H9 (cell line): ENCODE measurements at regions not wholly inside any gene's neighbourhood (a gene's known extent, or its start where the extent isn't known, plus 50 kb on each side); places are given as distances from the start of the nearest gene placed in this dataset.

Source experiments
- DNase-seq: peaks from one replicate; pipeline ENCODE4 v3.0.0-alpha.2; 2017
- H2AFZ ChIP-seq: one replicate; pipeline ENCODE4 v1.6.1; 2013; ENCODE audit warnings: mild to moderate bottlenecking, low read length, control low read depth, moderate library complexity
- H2AK5ac ChIP-seq: 2 replicates; pipeline ENCODE4 v1.6.1; 2013; ENCODE audit warnings: low read length, control low read depth, mixed read lengths; ENCODE audit not compliant: insufficient read length
- H2BK120ac ChIP-seq: one replicate; pipeline ENCODE4 v1.6.1; 2013; ENCODE audit warnings: low read depth, mild to moderate bottlenecking, low read length, control low read depth, inconsistent platforms; ENCODE audit not compliant: poor library complexity, severe bottlenecking
- H2BK12ac ChIP-seq: 2 replicates; pipeline ENCODE4 v1.6.1; 2013; ENCODE audit warnings: low read length, control low read depth, mixed read lengths, low read depth; ENCODE audit not compliant: insufficient read length
- H2BK15ac ChIP-seq: 2 replicates; pipeline ENCODE4 v1.6.1; 2013; ENCODE audit warnings: low read depth, low read length, control low read depth
- H2BK20ac ChIP-seq: one replicate; pipeline ENCODE4 v1.6.1; 2013; ENCODE audit warnings: low read depth, mild to moderate bottlenecking, low read length, control low read depth, inconsistent platforms; ENCODE audit not compliant: poor library complexity, severe bottlenecking
- H2BK5ac ChIP-seq: 2 replicates; pipeline ENCODE4 v1.6.1; 2013; ENCODE audit warnings: low read length, control low read depth, mixed read lengths; ENCODE audit not compliant: insufficient read length
- H3K14ac ChIP-seq: 2 replicates; pipeline ENCODE4 v1.6.1; 2013; ENCODE audit warnings: low read length, control low read depth; ENCODE audit not compliant: insufficient read depth
- H3K18ac ChIP-seq: 2 replicates; pipeline ENCODE4 v1.6.1; 2013; ENCODE audit warnings: low read depth, mild to moderate bottlenecking, mixed read lengths, low read length, control low read depth; ENCODE audit not compliant: insufficient read length
- H3K23ac ChIP-seq: 2 replicates; pipeline ENCODE4 v1.6.1; 2013; ENCODE audit warnings: low read length, control low read depth, mixed read lengths, low read depth; ENCODE audit not compliant: insufficient read length
- H3K23me2 ChIP-seq: 2 replicates; pipeline ENCODE4 v1.6.1; 2013; ENCODE audit warnings: low read depth, mild to moderate bottlenecking, mixed read lengths, low read length, control low read depth; ENCODE audit not compliant: insufficient read length, poor library complexity, severe bottlenecking
- H3K27ac ChIP-seq: 2 replicates; pipeline ENCODE4 v1.5.1; 2013; ENCODE audit warnings: low read length, control low read depth, mixed read lengths, low read depth; ENCODE audit not compliant: insufficient read length
- H3K27me3 ChIP-seq: 2 replicates; pipeline ENCODE4 v1.6.1; 2013; ENCODE audit warnings: low read length, control low read depth, inconsistent platforms; ENCODE audit not compliant: insufficient read depth
- H3K4ac ChIP-seq: 2 replicates; pipeline ENCODE4 v1.6.1; 2013; ENCODE audit warnings: low read depth, mild to moderate bottlenecking, control low read depth, inconsistent platforms, low read length, moderate library complexity
- H3K4me1 ChIP-seq: 2 replicates; pipeline ENCODE4 v1.6.1; 2013; ENCODE audit warnings: low read length, control low read depth, inconsistent platforms; ENCODE audit not compliant: insufficient read depth
- H3K4me2 ChIP-seq: 2 replicates; pipeline ENCODE4 v1.6.1; 2013; ENCODE audit warnings: low read length, control low read depth, mixed read lengths; ENCODE audit not compliant: insufficient read length, insufficient read depth
- H3K56ac ChIP-seq: 2 replicates; pipeline ENCODE4 v1.6.1; 2013; ENCODE audit warnings: low read depth, mild to moderate bottlenecking, mixed read lengths, low read length, control low read depth; ENCODE audit not compliant: insufficient read length
- H3K79me1 ChIP-seq: 2 replicates; pipeline ENCODE4 v1.6.1; 2013; ENCODE audit warnings: low read depth, mild to moderate bottlenecking, moderate library complexity, low read length, control low read depth, inconsistent platforms; ENCODE audit not compliant: insufficient read depth, poor library complexity, severe bottlenecking
- H3K79me2 ChIP-seq: 2 replicates; pipeline ENCODE4 v1.6.1; 2013; ENCODE audit warnings: low read length, control low read depth, inconsistent platforms; ENCODE audit not compliant: insufficient read depth
- H3K9ac ChIP-seq: 2 replicates; pipeline ENCODE4 v1.6.1; 2013; ENCODE audit warnings: low read length, control low read depth, mixed read lengths; ENCODE audit not compliant: insufficient read length; ENCODE audit errors: extremely low read depth
- H3K9me3 ChIP-seq: one replicate; pipeline ENCODE4 v1.6.1; 2013; ENCODE audit warnings: low read depth, low read length, inconsistent platforms; ENCODE audit not compliant: control insufficient read depth
- H3T11ph ChIP-seq: one replicate; pipeline ENCODE4 v1.6.1; 2013; ENCODE audit warnings: mild to moderate bottlenecking, low read length, control low read depth, inconsistent platforms
- H4K20me1 ChIP-seq: one replicate; pipeline ENCODE4 v1.6.1; 2013; ENCODE audit not compliant: control insufficient read depth, insufficient read length, insufficient read depth
- H4K5ac ChIP-seq: 2 replicates; pipeline ENCODE4 v1.6.1; 2013; ENCODE audit warnings: low read depth, mild to moderate bottlenecking, mixed read lengths, low read length, control low read depth; ENCODE audit not compliant: insufficient read length
- H4K8ac ChIP-seq: replicated peaks from 2 replicates; pipeline ENCODE4 v1.6.1; 2013; ENCODE audit warnings: low read length, control low read depth, mixed read lengths, low read depth; ENCODE audit not compliant: insufficient read length
- H4K91ac ChIP-seq: 2 replicates; pipeline ENCODE4 v1.6.1; 2013; ENCODE audit warnings: low read depth, mild to moderate bottlenecking, moderate library complexity, mixed read lengths, low read length, control low read depth; ENCODE audit not compliant: insufficient read length
- H3K27ac Mint-ChIP-seq, 3 experiments: 2 replicates in 2 of 3; 3 replicates in 1 of 3; pipeline ENCODE4 v1.8.0; 2020 to 2021; ENCODE audit warnings: mixed read lengths in 3 of 3, mild to moderate bottlenecking in 1 of 3, moderate library complexity in 1 of 3
- H3K27me3 Mint-ChIP-seq: 2 replicates; pipeline ENCODE4 v1.8.0; 2021; ENCODE audit warnings: low read depth, mild to moderate bottlenecking, moderate library complexity, mixed read lengths
- H3K36me3 Mint-ChIP-seq, 3 experiments: 2 replicates in 2 of 3; 3 replicates in 1 of 3; pipeline ENCODE4 v1.8.0; 2020 to 2021; ENCODE audit warnings: low read depth in 3 of 3, mixed read lengths in 3 of 3; ENCODE audit not compliant: insufficient read depth in 1 of 3
- H3K4me1 Mint-ChIP-seq, 2 experiments: 2 replicates each; pipeline ENCODE4 v1.8.0; 2020; ENCODE audit warnings: mixed read lengths in 2 of 2
- H3K4me3 Mint-ChIP-seq, 2 experiments: 2 replicates in 1 of 2; 3 replicates in 1 of 2; pipeline ENCODE4 v1.8.0; 2020 to 2021; ENCODE audit warnings: mild to moderate bottlenecking in 2 of 2, mixed read lengths in 2 of 2, moderate library complexity in 1 of 2
- H3K9me3 Mint-ChIP-seq, 2 experiments: 2 replicates in 1 of 2; 3 replicates in 1 of 2; pipeline ENCODE4 v1.8.0; 2020; ENCODE audit warnings: mild to moderate bottlenecking in 2 of 2, mixed read lengths in 2 of 2, moderate library complexity in 1 of 2
- CTCF ChIP-seq: fragments of 200-600 bp; sonication (generic); conservative IDR thresholded peaks from 3 replicates; pipeline ENCODE4 v1.8.0; 2021; ENCODE audit warnings: antibody characterized with exemption, mild to moderate bottlenecking
- WGBS: extraction: QIAGEN DNeasy Blood & Tissue Kit; methylation state at CpG from one replicate; pipeline ENCODE4 v1.1.7; 2013; ENCODE audit warnings: missing lambda C conversion rate, low lambda C conversion rate, mixed read lengths; ENCODE audit not compliant: insufficient read length; ENCODE audit errors: extremely low coverage; 5-methylcytosine and 5-hydroxymethylcytosine counted together

- Histone ChIP-seq H4K5ac (no peak overlapping the region), H2BK15ac (no peak overlapping the region), H3K14ac (no peak overlapping the region), H3K27me3 (no peaks in the 10 kb centered on the region), H3K4me1 (no peaks in the 10 kb centered on the region), H3K9me3 (no peaks in the 10 kb centered on the region), H3K79me1 (no peaks in the 10 kb centered on the region), H3K23me2 (no peaks in the 10 kb centered on the region), H2AFZ (no peak overlapping the region), H3K27ac (no peak overlapping the region), H3K9ac (no peak overlapping the region), H2AK5ac (no peak overlapping the region), H3T11ph (no peak overlapping the region), H3K79me2 (no peaks in the 10 kb centered on the region), H2BK20ac (no peak overlapping the region), H2BK120ac (no peak overlapping the region), H4K91ac (no peak overlapping the region), H3K23ac (no peak overlapping the region), H2BK12ac (no peak overlapping the region), H2BK5ac (no peak overlapping the region), H4K20me1 (no peaks in the 10 kb centered on the region), H3K18ac (no peak overlapping the region), H3K56ac (no peak overlapping the region), H3K4me2 (no peak overlapping the region), H4K8ac (no peak overlapping the region), H3K4ac (no peak overlapping the region)
- H3K9me3 Mint-ChIP-seq = peaks cover 5 to 6% of the 10 kb centered on the region in 2 experiments; a peak in 2 of 5 replicates
- H3K4me3 Mint-ChIP-seq = no peak overlapping the region
- WGBS = no CpG with 5 or more reads among the region's 2 CpGs
- H3K36me3 Mint-ChIP-seq = peaks cover 0 to 7% (median 0%) of the 10 kb centered on the region in 3 experiments; a peak in 1 of 7 replicates
- peaks cover 4% of the 10 kb centered on the region for H3K27me3 Mint-ChIP-seq
- H3K4me1 Mint-ChIP-seq = no peaks in the 10 kb centered on the region
- no peak overlapping the region for H3K27ac Mint-ChIP-seq
- TF ChIP-seq CTCF = no peak
- DNase-seq = no peak
Measured at GRCh38 chr10:44745920-44746319, 165.2 kb upstream of the TMEM72 start.
